ENCODE measurements at regions not wholly inside any gene's neighbourhood (a gene's known extent, or its start where the extent isn't known, plus 50 kb on each side); places are given as distances from the start of the nearest gene placed in this dataset.
"Not testable (repeated sequence)": the region's sequence is repeated elsewhere in the genome, so short reads cannot be mapped to it uniquely, and the experiment has no call there.

- Mint-ChIP-seq H3K36me3 (ENCODE audit: low read depth) (no peaks in the 10 kb centered on the region), H3K9me3 (ENCODE audit: low read depth) (peaks cover 14% of the 10 kb centered on the region), H3K4me3 (ENCODE audit: unreplicated experiment) (no peak overlapping the region), H3K27ac (ENCODE audit: unreplicated experiment) (no peak overlapping the region), H3K27me3 (ENCODE audit: low read depth) (peaks cover 2% of the 10 kb centered on the region), H3K4me1 (ENCODE audit: low read depth) (no peaks in the 10 kb centered on the region)
- no peak for DNase-seq (ENCODE audit: low spot score)
- no peak for TF ChIP-seq CTCF (IDR thresholded peaks at IDR 0.05)
Observed at GRCh38 chr4:174055344-174055743, 228.1 kb downstream of the FBXO8 start.

DNA sequence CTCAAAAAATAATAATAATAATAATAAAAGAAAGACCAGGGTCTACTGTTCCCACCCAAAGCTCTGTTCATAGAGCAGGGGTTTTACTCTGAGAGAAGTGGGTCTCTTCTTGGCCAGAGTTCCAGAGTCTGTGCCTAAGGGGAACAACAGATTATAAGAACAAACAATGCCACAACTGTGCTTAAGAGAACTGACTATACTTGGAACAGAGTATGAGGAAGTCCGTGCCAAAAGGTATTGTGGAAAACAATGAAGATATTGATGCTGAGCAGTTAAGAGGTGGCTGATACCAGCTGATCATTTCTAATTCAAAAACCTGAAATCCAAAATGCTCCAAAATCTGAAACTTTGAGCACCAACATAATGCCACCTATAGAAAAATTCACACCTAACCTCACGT, 229.6 kb downstream of the FBXO8 start:
- Mint-ChIP-seq H3K27ac (ENCODE audit: unreplicated experiment) (no peak overlapping the region), H3K36me3 (ENCODE audit: low read depth) (no peaks in the 10 kb centered on the region), H3K9me3 (ENCODE audit: low read depth) (peaks cover 14% of the 10 kb centered on the region), H3K27me3 (ENCODE audit: low read depth) (peaks cover 5% of the 10 kb centered on the region), H3K4me3 (ENCODE audit: unreplicated experiment) (no peak overlapping the region), H3K4me1 (ENCODE audit: low read depth) (no peaks in the 10 kb centered on the region)
- no peak for TF ChIP-seq CTCF (IDR thresholded peaks at IDR 0.05)
- no peak for DNase-seq (ENCODE audit: low spot score)

- DNase-seq (ENCODE audit: low spot score) = no peak
- no peaks in the 10 kb centered on the region for H3K4me1 Mint-ChIP-seq (ENCODE audit: low read depth)
- peaks cover 6% of the 10 kb centered on the region for H3K27me3 Mint-ChIP-seq (ENCODE audit: low read depth)
- no peaks in the 10 kb centered on the region for H3K9me3 Mint-ChIP-seq (ENCODE audit: low read depth)
- no peak for TF ChIP-seq CTCF (IDR thresholded peaks at IDR 0.05)
- H3K4me3 Mint-ChIP-seq (ENCODE audit: unreplicated experiment) = no peak overlapping the region
- H3K27ac Mint-ChIP-seq (ENCODE audit: unreplicated experiment) = no peak overlapping the region
- no peaks in the 10 kb centered on the region for H3K36me3 Mint-ChIP-seq (ENCODE audit: low read depth)
Observed at GRCh38 chr4:174047363-174047762, 236.1 kb downstream of the FBXO8 start.

GRCh38 chr4:174045829-174046228, 237.6 kb downstream of the FBXO8 start:
- H3K27ac Mint-ChIP-seq (ENCODE audit: unreplicated experiment); H3K27me3 Mint-ChIP-seq (ENCODE audit: low read depth); H3K4me1 Mint-ChIP-seq (ENCODE audit: low read depth); H3K4me3 Mint-ChIP-seq (ENCODE audit: unreplicated experiment); H3K36me3 Mint-ChIP-seq (ENCODE audit: low read depth); DNase-seq (ENCODE audit: low spot score); H3K9me3 Mint-ChIP-seq (ENCODE audit: low read depth): not testable (repeated sequence)

GRCh38 chr4:174045381-174045780, 238.1 kb downstream of the FBXO8 start:
- TF ChIP-seq CTCF (IDR thresholded peaks at IDR 0.05) = no peak
- H3K4me3 Mint-ChIP-seq (ENCODE audit: unreplicated experiment) = no peak overlapping the region
- H3K9me3 Mint-ChIP-seq (ENCODE audit: low read depth) = no peaks in the 10 kb centered on the region
- no peaks in the 10 kb centered on the region for H3K36me3 Mint-ChIP-seq (ENCODE audit: low read depth)
- H3K4me1 Mint-ChIP-seq (ENCODE audit: low read depth) = no peaks in the 10 kb centered on the region
- no peak for DNase-seq (ENCODE audit: low spot score)
- H3K27me3 Mint-ChIP-seq (ENCODE audit: low read depth) = peaks cover 6% of the 10 kb centered on the region
- no peak overlapping the region for H3K27ac Mint-ChIP-seq (ENCODE audit: unreplicated experiment)

GRCh38 chr4:174041555-174042105, 241.8 kb downstream of the FBXO8 start:
- Mint-ChIP-seq H3K27me3 (ENCODE audit: low read depth) (peaks cover 8% of the 10 kb centered on the region), H3K4me1 (ENCODE audit: low read depth) (no peaks in the 10 kb centered on the region), H3K36me3 (ENCODE audit: low read depth) (no peaks in the 10 kb centered on the region), H3K27ac (ENCODE audit: unreplicated experiment) (no peak overlapping the region), H3K4me3 (ENCODE audit: unreplicated experiment) (no peak overlapping the region), H3K9me3 (ENCODE audit: low read depth) (no peaks in the 10 kb centered on the region)
- no peak for TF ChIP-seq CTCF (IDR thresholded peaks at IDR 0.05)
- no peak for DNase-seq (ENCODE audit: low spot score)

Measured in chondrocyte (in vitro differentiated cells).